ENCODE measurements at regions not wholly inside any gene's neighbourhood (a gene's known extent, or its start where the extent isn't known, plus 50 kb on each side); places are given as distances from the start of the nearest gene placed in this dataset.

DNA sequence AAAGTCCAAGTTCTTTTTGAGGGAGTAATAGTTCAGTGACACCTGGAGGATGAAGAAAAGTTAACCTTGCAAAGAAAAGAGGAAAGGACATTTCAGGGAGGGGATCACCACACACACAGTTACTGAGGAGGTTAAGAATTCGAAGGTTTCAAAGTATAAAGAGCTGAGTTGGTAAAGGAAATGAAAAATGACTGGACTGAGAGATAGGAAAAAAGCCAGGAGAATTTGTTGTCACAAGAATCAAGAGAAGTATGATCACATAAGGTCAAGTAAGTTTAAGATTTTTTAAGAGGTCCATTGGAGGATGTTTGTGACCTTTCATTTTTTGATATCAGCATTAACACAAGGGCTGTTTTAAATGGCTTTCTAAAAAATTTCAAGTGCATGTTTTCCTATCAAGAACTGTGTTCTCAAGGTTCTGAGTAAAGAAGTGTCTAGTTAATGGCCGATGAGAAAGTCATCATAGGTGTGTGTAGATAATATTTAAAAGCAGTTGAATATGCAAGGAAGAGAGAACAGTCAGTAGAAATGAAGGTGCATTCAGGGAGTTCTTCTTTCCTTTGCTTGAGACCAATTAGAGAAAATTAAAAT is 189.2 kb upstream of the RBMS3 start:
- 72 to 89% (median 83%) methylated on average over 2 of the region's 2 CpGs for WGBS, 3 donors
- no peak for ATAC-seq
- TF ChIP-seq, protein P1, sequence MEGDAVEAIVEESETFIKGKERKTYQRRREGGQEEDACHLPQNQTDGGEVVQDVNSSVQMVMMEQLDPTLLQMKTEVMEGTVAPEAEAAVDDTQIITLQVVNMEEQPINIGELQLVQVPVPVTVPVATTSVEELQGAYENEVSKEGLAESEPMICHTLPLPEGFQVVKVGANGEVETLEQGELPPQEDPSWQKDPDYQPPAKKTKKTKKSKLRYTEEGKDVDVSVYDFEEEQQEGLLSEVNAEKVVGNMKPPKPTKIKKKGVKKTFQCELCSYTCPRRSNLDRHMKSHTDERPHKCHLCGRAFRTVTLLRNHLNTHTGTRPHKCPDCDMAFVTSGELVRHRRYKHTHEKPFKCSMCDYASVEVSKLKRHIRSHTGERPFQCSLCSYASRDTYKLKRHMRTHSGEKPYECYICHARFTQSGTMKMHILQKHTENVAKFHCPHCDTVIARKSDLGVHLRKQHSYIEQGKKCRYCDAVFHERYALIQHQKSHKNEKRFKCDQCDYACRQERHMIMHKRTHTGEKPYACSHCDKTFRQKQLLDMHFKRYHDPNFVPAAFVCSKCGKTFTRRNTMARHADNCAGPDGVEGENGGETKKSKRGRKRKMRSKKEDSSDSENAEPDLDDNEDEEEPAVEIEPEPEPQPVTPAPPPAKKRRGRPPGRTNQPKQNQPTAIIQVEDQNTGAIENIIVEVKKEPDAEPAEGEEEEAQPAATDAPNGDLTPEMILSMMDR (IDR thresholded peaks at IDR 0.05) = no peak

DNA sequence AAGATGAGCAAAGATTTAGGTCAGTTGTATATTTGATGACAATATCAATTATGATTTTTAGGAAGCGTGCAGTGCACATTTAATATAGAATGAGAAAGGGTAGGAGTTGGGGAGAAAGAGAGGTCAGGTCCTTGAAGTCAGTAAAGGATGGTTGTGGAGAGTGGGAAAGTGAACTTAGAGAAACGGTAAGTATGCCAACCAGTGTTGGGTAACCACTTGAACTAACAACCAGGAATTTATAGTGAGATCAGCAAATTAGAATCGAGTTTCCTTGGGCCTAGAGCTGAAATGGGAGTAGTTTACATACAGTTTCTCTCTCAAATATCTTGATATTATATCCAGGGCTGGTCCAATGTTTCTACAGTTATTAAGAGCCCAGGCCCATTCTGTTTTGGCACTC is 188.5 kb upstream of the RBMS3 start:
- Histone ChIP-seq H3K36me3 (ENCODE audit: insufficient read depth in 1 of 2, low read depth in 1 of 2) (no peaks in the 10 kb centered on the region), H3K4me3 (no peak overlapping the region), H3K4me1 (no peaks in the 10 kb centered on the region), H3K9me3 (peaks cover 9% of the 10 kb centered on the region), H3K27me3 (ENCODE audit: insufficient read depth in 3 of 3, low read length in 2 of 3) (no peaks in the 10 kb centered on the region), H3K27ac (no peak overlapping the region)
- 20 to 40% (median 35%) methylated on average over 3 of the region's 3 CpGs for WGBS, 3 donors
- TF ChIP-seq, protein P1 (IDR thresholded peaks at IDR 0.05) = no peak
- ATAC-seq (no peak), DNase-seq (no peak)
- intact Hi-C loops (cut with DNase I) = no loop called here

More for the DNA sequence above, 189.2 kb upstream of the RBMS3 start:
- no peaks in the 10 kb centered on the region for H3K27me3 ChIP-seq (ENCODE audit: insufficient read depth in 3 of 3, low read length in 2 of 3)
- H3K9me3 ChIP-seq = peaks cover 7% of the 10 kb centered on the region
- intact Hi-C loops (cut with DNase I) = no loop called here
- no peak for DNase-seq
- no peak overlapping the region for H3K4me3 ChIP-seq
- H3K27ac ChIP-seq = no peak overlapping the region
- no peaks in the 10 kb centered on the region for H3K36me3 ChIP-seq (ENCODE audit: insufficient read depth in 1 of 2, low read depth in 1 of 2)
- no peaks in the 10 kb centered on the region for H3K4me1 ChIP-seq

DNA sequence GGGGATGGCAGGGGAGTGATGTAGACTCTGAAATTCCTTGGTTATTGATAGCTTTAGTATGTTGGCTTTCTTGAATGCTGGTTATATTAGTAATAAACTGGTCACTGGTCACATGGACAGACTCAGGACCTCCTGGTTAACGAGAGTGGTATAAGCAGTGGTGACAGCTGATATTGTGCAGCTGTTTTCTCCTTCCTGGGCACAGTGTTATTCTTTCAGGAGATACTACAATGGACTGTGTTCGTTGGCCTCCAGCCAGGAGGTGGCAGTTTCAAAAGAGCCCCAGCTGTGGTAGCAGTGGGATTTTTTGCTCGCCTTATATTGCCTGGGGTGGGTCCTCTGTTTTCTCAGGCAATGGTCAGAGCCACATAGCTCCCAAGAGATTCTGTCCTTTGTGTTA is 181.6 kb upstream of the RBMS3 start:
- WGBS, 3 donors = 59 to 68% (median 66%) methylated on average over 3 of the region's 3 CpGs
- H3K9me3 ChIP-seq = peaks cover 8% of the 10 kb centered on the region
- TF ChIP-seq, protein P1 (IDR thresholded peaks at IDR 0.05) = no peak
- H3K4me1 ChIP-seq = no peaks in the 10 kb centered on the region
- H3K27ac ChIP-seq = no peak overlapping the region
- H3K27me3 ChIP-seq (ENCODE audit: insufficient read depth in 3 of 3, low read length in 2 of 3) = no peaks in the 10 kb centered on the region
- DNase-seq (no peak), ATAC-seq (no peak)
- intact Hi-C loops (cut with DNase I) = no loop called here
- H3K36me3 ChIP-seq (ENCODE audit: insufficient read depth in 1 of 2, low read depth in 1 of 2) = no peaks in the 10 kb centered on the region
- H3K4me3 ChIP-seq = no peak overlapping the region

DNA sequence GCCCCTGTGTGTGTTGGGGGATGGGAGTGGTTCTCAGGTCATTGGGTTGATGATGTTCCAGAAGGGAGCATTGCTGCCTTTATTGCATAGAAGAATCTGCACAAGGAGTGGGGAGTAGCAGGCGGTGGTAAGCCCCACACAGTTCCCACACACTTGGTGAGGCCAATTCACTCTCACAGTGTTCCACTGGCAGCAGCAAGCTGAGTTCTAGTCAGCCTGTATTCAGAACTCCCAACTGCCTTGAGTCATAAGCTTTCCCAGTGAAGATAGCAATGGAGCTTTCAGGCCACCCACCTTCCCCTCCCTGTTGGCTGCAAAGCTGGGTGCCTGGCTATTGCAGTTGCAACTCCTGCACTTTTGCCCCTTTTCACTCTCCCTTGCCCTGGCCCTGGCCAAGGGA is 181.1 kb upstream of the RBMS3 start:
- H3K27ac ChIP-seq = no peak overlapping the region
- TF ChIP-seq, protein P1 (IDR thresholded peaks at IDR 0.05) = no peak
- H3K4me3 ChIP-seq = no peak overlapping the region
- DNase-seq = no peak
- ATAC-seq = no peak
- no peaks in the 10 kb centered on the region for H3K27me3 ChIP-seq (ENCODE audit: insufficient read depth in 3 of 3, low read length in 2 of 3)
- peaks cover 8% of the 10 kb centered on the region for H3K9me3 ChIP-seq
- WGBS, 3 donors = 100% methylated on average over 1 of the region's 1 CpG
- intact Hi-C loops (cut with DNase I) = no loop called here
- H3K36me3 ChIP-seq (ENCODE audit: insufficient read depth in 1 of 2, low read depth in 1 of 2) = no peaks in the 10 kb centered on the region
- H3K4me1 ChIP-seq = no peaks in the 10 kb centered on the region

DNA sequence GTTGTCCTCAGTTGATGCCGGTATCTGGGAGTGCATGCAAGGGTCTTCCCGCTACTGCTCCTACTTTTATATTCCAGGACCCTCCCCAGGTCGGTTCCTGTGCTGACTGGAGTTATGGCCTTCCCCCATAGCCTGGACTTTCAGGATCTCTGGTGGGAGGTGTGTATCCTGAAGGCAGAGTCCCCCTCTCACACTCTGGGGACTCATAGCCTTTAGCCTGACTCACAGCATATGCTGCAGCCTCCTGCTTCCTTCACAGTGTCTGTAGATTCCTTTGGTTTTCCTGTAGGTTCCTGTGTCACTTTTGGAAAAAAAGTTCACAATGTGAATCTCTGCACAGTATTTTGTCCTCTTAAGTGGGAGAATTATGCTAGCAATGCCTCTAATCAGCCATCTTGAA is 180.6 kb upstream of the RBMS3 start:
- H3K4me3 ChIP-seq = no peak overlapping the region
- DNase-seq (no peak), ATAC-seq (no peak)
- H3K27me3 ChIP-seq (ENCODE audit: insufficient read depth in 3 of 3, low read length in 2 of 3) = no peaks in the 10 kb centered on the region
- H3K27ac ChIP-seq = no peak overlapping the region
- 87 to 93% (median 91%) methylated on average over 3 of the region's 3 CpGs for WGBS, 3 donors
- H3K36me3 ChIP-seq (ENCODE audit: insufficient read depth in 1 of 2, low read depth in 1 of 2) = no peaks in the 10 kb centered on the region
- peaks cover 8% of the 10 kb centered on the region for H3K9me3 ChIP-seq
- H3K4me1 ChIP-seq = no peaks in the 10 kb centered on the region
- intact Hi-C loops (cut with DNase I) = no loop called here
- TF ChIP-seq, protein P1 (IDR thresholded peaks at IDR 0.05) = no peak

All from psoas muscle (tissue), 7 donors.